Epithelial cell of esophagus (primary cell): ENCODE measurements at regions not wholly inside any gene's neighbourhood (a gene's known extent, or its start where the extent isn't known, plus 50 kb on each side); places are given as distances from the start of the nearest gene placed in this dataset.

Source experiments
- DNase-seq: peaks from one replicate; pipeline ENCODE4 v3.0.0; 2010; ENCODE audit warnings: low read depth
- H3K4me3 ChIP-seq: 2 replicates; pipeline ENCODE4 v1.5.1; 2011; ENCODE audit warnings: mild to moderate bottlenecking, low read length, control low read depth
- CTCF ChIP-seq: IDR thresholded peaks from 2 replicates; pipeline ENCODE4 v1.5.1; 2011; ENCODE audit warnings: low read depth, mild to moderate bottlenecking, low read length, control low read depth, inconsistent platforms; ENCODE audit not compliant: insufficient read depth; ENCODE audit errors: missing control alignments

GRCh38 chr16:85174871-85175723, 62.8 kb upstream of the CIBAR2 start:
- H3K4me3 ChIP-seq, result no peak overlapping the region
- no peak for TF ChIP-seq CTCF
- no peak for DNase-seq

GRCh38 chr16:85175724-85176233, 63.5 kb upstream of the CIBAR2 start:
- no peak for TF ChIP-seq CTCF
- DNase-seq, result no peak
- H3K4me3 ChIP-seq, result no peak overlapping the region

- no peak overlapping the region for H3K4me3 ChIP-seq
- TF ChIP-seq CTCF, result no peak
- no peak for DNase-seq
Observed at GRCh38 chr16:85176541-85177447, 64.5 kb upstream of the CIBAR2 start.

GRCh38 chr16:85177448-85177846, 65.2 kb upstream of the CIBAR2 start:
- no peak for TF ChIP-seq CTCF
- DNase-seq, result no peak
- no peak overlapping the region for H3K4me3 ChIP-seq

- no peak for TF ChIP-seq CTCF
- no peak overlapping the region for H3K4me3 ChIP-seq
- no peak for DNase-seq
Observed at GRCh38 chr16:85178006-85178591, 65.8 kb upstream of the CIBAR2 start.

GRCh38 chr16:85178596-85178995, 66.3 kb upstream of the CIBAR2 start:
- no peak for DNase-seq
- H3K4me3 ChIP-seq, result no peak overlapping the region
- no peak for TF ChIP-seq CTCF
